ENCODE measurements at regions not wholly inside any gene's neighbourhood (a gene's known extent, or its start where the extent isn't known, plus 50 kb on each side); places are given as distances from the start of the nearest gene placed in this dataset.

DNA sequence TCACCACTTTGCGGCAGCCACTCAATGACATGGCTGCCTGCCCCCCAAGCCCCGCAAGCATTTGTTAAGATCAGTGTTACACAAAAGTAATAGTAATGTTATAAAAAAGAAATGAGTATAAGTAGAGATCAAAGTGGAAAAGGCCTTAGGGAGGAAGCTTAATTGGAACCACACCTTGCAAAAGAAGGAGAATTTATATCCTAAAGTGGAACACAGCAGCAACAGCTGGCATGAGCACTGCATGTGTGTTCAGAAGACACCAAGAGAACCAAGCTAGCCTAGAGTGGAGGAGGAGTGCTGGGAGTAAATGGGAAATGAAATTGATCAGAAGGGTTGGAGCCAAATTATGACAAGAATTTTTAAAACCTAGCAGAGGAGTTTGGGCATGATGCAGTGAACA is 73.1 kb upstream of the STK17B start:
- Histone ChIP-seq H3K27me3 (ENCODE audit: insufficient read depth) (no peaks in the 10 kb centered on the region), H3K4me2 (no peak overlapping the region), H3K36me3 (ENCODE audit: insufficient read depth) (no peaks in the 10 kb centered on the region), H3K4me1 (ENCODE audit: insufficient read depth) (peaks cover 6% of the 10 kb centered on the region; the same call in 1 of the 2 replicates), H2AFZ (no peak overlapping the region), H3F3A (replicated peaks; ENCODE audit: low read depth) (no peaks in the 10 kb centered on the region), H3K4me3 (no peak overlapping the region), H3K9me2 (ENCODE audit: insufficient read depth) (no peaks in the 10 kb centered on the region), H4K20me1 (replicated peaks; ENCODE audit: insufficient read depth) (no peaks in the 10 kb centered on the region), H3K27ac (ENCODE audit: low read depth) (no peak overlapping the region), H3K79me2 (replicated peaks; ENCODE audit: insufficient read depth) (no peaks in the 10 kb centered on the region)
- H3K36me3 Mint-ChIP-seq (ENCODE audit: low read depth) = no peaks in the 10 kb centered on the region
- TF ChIP-seq CREB1 (CRISPR knock-in tag; IDR thresholded peaks at IDR 0.05; ENCODE audit: low read depth) (no peak), REST (IDR thresholded peaks at IDR 0.05; ENCODE audit: unreplicated experiment) (no peak), ZNF462 (CRISPR knock-in tag; IDR thresholded peaks at IDR 0.05) (no peak), CTCF (conservative IDR thresholded peaks at IDR 0.05; ENCODE audit: low read depth in 2 of 2) (no peak), EZH2phosphoT487 (IDR thresholded peaks at IDR 0.05; ENCODE audit: unreplicated experiment) (no peak), ZNF331 (CRISPR knock-in tag; IDR thresholded peaks at IDR 0.05; ENCODE audit: low read depth) (no peak), STAT1 (IDR thresholded peaks at IDR 0.05; ENCODE audit: unreplicated experiment) (no peak), NANOG (IDR thresholded peaks at IDR 0.05; ENCODE audit: borderline replicate concordance) (no peak), JUNB (IDR thresholded peaks at IDR 0.05; ENCODE audit: unreplicated experiment) (no peak), POLR2AphosphoS5 (IDR thresholded peaks at IDR 0.05; ENCODE audit: low read depth) (no peak), ZNF114 (CRISPR knock-in tag; IDR thresholded peaks at IDR 0.05) (no peak), EZH2 (IDR thresholded peaks at IDR 0.05; ENCODE audit: low read depth, unreplicated experiment) (no peak)
- TF ChIP-seq, protein P1, sequence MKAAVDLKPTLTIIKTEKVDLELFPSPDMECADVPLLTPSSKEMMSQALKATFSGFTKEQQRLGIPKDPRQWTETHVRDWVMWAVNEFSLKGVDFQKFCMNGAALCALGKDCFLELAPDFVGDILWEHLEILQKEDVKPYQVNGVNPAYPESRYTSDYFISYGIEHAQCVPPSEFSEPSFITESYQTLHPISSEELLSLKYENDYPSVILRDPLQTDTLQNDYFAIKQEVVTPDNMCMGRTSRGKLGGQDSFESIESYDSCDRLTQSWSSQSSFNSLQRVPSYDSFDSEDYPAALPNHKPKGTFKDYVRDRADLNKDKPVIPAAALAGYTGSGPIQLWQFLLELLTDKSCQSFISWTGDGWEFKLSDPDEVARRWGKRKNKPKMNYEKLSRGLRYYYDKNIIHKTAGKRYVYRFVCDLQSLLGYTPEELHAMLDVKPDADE (IDR thresholded peaks at IDR 0.05) = no peak
- no peak overlapping the region for H3K4me3 Mint-ChIP-seq
- no peaks in the 10 kb centered on the region for H3K9me3 Mint-ChIP-seq
- ATAC-seq (no peak), DNase-seq (ENCODE audit: low spot score) (no peak)
- no peak overlapping the region for H3K27ac Mint-ChIP-seq
- peaks cover 3% of the 10 kb centered on the region; the same call in 1 of the 3 replicates for H3K4me1 Mint-ChIP-seq
- H3K27me3 Mint-ChIP-seq (ENCODE audit: insufficient read depth, low read depth, poor library complexity) = peaks cover 4% of the 10 kb centered on the region

All from GM23338 (cell line).